MG63 (cell line): ENCODE measurements at regions not wholly inside any gene's neighbourhood (a gene's known extent, or its start where the extent isn't known, plus 50 kb on each side); places are given as distances from the start of the nearest gene placed in this dataset.
"Not testable (repeated sequence)": the region's sequence is repeated elsewhere in the genome, so short reads cannot be mapped to it uniquely, and the experiment has no call there.

Experiments used
- DNase-seq: peaks from one replicate; pipeline ENCODE4 v3.0.0-alpha.2; 2020
- H3K27me3 ChIP-seq: fragments of 250-450 bp; sonication (Bioruptor Pico); 2 replicates; pipeline ENCODE4 v1.5.1; 2020; ENCODE audit warnings: mild to moderate bottlenecking, moderate library complexity
- H3K36me3 ChIP-seq: fragments of 250-450 bp; sonication (Bioruptor Pico); 2 replicates; pipeline ENCODE4 v1.5.1; 2020; ENCODE audit warnings: mild to moderate bottlenecking, moderate library complexity
- H3K4me3 ChIP-seq: fragments of 250-450 bp; sonication (Bioruptor Pico); 2 replicates; pipeline ENCODE4 v1.5.1; 2020; ENCODE audit warnings: mild to moderate bottlenecking, moderate library complexity
- H3K9me3 ChIP-seq: fragments of 250-450 bp; sonication (Bioruptor Pico); 2 replicates; pipeline ENCODE4 v1.5.1; 2020; ENCODE audit warnings: mild to moderate bottlenecking, moderate library complexity

GRCh38 chr4:84146300-84146959 lies 352.7 kb downstream of the NKX6-1 start:
- H3K36me3 ChIP-seq: no peaks in the 10 kb centered on the region
- no peak for DNase-seq
- no peaks in the 10 kb centered on the region for H3K9me3 ChIP-seq
- H3K27me3 ChIP-seq: no peaks in the 10 kb centered on the region
- no peak overlapping the region for H3K4me3 ChIP-seq

- DNase-seq: no peak
- no peaks in the 10 kb centered on the region for H3K36me3 ChIP-seq
- no peaks in the 10 kb centered on the region for H3K27me3 ChIP-seq
- H3K4me3 ChIP-seq: no peak overlapping the region
- H3K9me3 ChIP-seq: no peaks in the 10 kb centered on the region
Observed at GRCh38 chr4:84145176-84145575, 353.9 kb downstream of the NKX6-1 start.

GRCh38 chr4:84126911-84127310 lies 372.2 kb downstream of the NKX6-1 start:
- H3K4me3 ChIP-seq, H3K9me3 ChIP-seq, H3K27me3 ChIP-seq, H3K36me3 ChIP-seq, DNase-seq: not testable (repeated sequence)

GRCh38 chr4:84126061-84126787 lies 372.9 kb downstream of the NKX6-1 start:
- no peak for DNase-seq
- Histone ChIP-seq H3K4me3 (no peak overlapping the region), H3K9me3 (no peaks in the 10 kb centered on the region), H3K27me3 (no peaks in the 10 kb centered on the region), H3K36me3 (no peaks in the 10 kb centered on the region)

GRCh38 chr4:84110040-84110439 lies 389.1 kb downstream of the NKX6-1 start:
- H3K4me3 ChIP-seq: no peak overlapping the region
- DNase-seq: no peak
- H3K9me3 ChIP-seq: no peaks in the 10 kb centered on the region
- no peaks in the 10 kb centered on the region for H3K36me3 ChIP-seq
- H3K27me3 ChIP-seq: no peaks in the 10 kb centered on the region

GRCh38 chr4:84101653-84102625 lies 397.2 kb downstream of the NKX6-1 start:
- H3K9me3 ChIP-seq, H3K36me3 ChIP-seq, H3K27me3 ChIP-seq, DNase-seq, H3K4me3 ChIP-seq: not testable (repeated sequence)

GRCh38 chr4:84100071-84100470 lies 399.0 kb downstream of the NKX6-1 start:
- no peak for DNase-seq
- H3K9me3 ChIP-seq: no peaks in the 10 kb centered on the region
- H3K36me3 ChIP-seq: no peaks in the 10 kb centered on the region
- H3K4me3 ChIP-seq: no peak overlapping the region
- 0 out of 2 replicates have a peak, but pooled peaks cover 3% of the 10 kb centered on the region for H3K27me3 ChIP-seq

GRCh38 chr4:84099599-84099998 lies 399.5 kb downstream of the NKX6-1 start:
- no peak for DNase-seq
- no peaks in the 10 kb centered on the region for H3K9me3 ChIP-seq
- no peak overlapping the region for H3K4me3 ChIP-seq

GRCh38 chr4:84091266-84091665 lies 407.8 kb downstream of the NKX6-1 start:
- no peaks in the 10 kb centered on the region for H3K36me3 ChIP-seq
- H3K9me3 ChIP-seq: no peaks in the 10 kb centered on the region
- DNase-seq: no peak
- no peaks in the 10 kb centered on the region for H3K27me3 ChIP-seq
- no peak overlapping the region for H3K4me3 ChIP-seq

More at GRCh38 chr4:84099599-84099998, 399.5 kb downstream of the NKX6-1 start:
- H3K27me3 ChIP-seq: 0 out of 2 replicates have a peak, but pooled peaks cover 3% of the 10 kb centered on the region
- H3K36me3 ChIP-seq: no peaks in the 10 kb centered on the region

- DNase-seq: no peak
- H3K9me3 ChIP-seq: no peaks in the 10 kb centered on the region
- no peak overlapping the region for H3K4me3 ChIP-seq
- H3K27me3 ChIP-seq: no peaks in the 10 kb centered on the region
- H3K36me3 ChIP-seq: no peaks in the 10 kb centered on the region
Observed at GRCh38 chr4:84089652-84090437, 409.2 kb downstream of the NKX6-1 start.

GRCh38 chr4:84085986-84086385 lies 413.1 kb downstream of the NKX6-1 start:
- no peaks in the 10 kb centered on the region for H3K9me3 ChIP-seq

GRCh38 chr4:84070289-84070688 lies 428.8 kb downstream of the NKX6-1 start:
- no peaks in the 10 kb centered on the region for H3K36me3 ChIP-seq

More at GRCh38 chr4:84085986-84086385, 413.1 kb downstream of the NKX6-1 start:
- no peaks in the 10 kb centered on the region for H3K27me3 ChIP-seq
- no peak overlapping the region for H3K4me3 ChIP-seq
- no peaks in the 10 kb centered on the region for H3K36me3 ChIP-seq
- no peak for DNase-seq

GRCh38 chr4:84063619-84064018 lies 435.5 kb downstream of the NKX6-1 start:
- Histone ChIP-seq H3K4me3 (no peak overlapping the region), H3K36me3 (no peaks in the 10 kb centered on the region), H3K9me3 (no peaks in the 10 kb centered on the region), H3K27me3 (no peaks in the 10 kb centered on the region)
- no peak for DNase-seq

More at GRCh38 chr4:84070289-84070688, 428.8 kb downstream of the NKX6-1 start:
- 0 out of 2 replicates have a peak, but pooled peaks cover 2% of the 10 kb centered on the region for H3K27me3 ChIP-seq
- no peak overlapping the region for H3K4me3 ChIP-seq
- no peaks in the 10 kb centered on the region for H3K9me3 ChIP-seq
- no peak for DNase-seq

GRCh38 chr4:84058201-84058600 lies 440.9 kb downstream of the NKX6-1 start:
- Histone ChIP-seq H3K36me3 (no peaks in the 10 kb centered on the region), H3K4me3 (no peak overlapping the region)
- DNase-seq: no peak

GRCh38 chr4:84051639-84052038 lies 447.5 kb downstream of the NKX6-1 start:
- Histone ChIP-seq H3K4me3 (no peak overlapping the region), H3K9me3 (no peaks in the 10 kb centered on the region), H3K27me3 (no peaks in the 10 kb centered on the region), H3K36me3 (no peaks in the 10 kb centered on the region)
- DNase-seq: no peak

More at GRCh38 chr4:84058201-84058600, 440.9 kb downstream of the NKX6-1 start:
- H3K27me3 ChIP-seq: no peaks in the 10 kb centered on the region
- H3K9me3 ChIP-seq: no peaks in the 10 kb centered on the region

- H3K9me3 ChIP-seq: no peaks in the 10 kb centered on the region
- no peak overlapping the region for H3K4me3 ChIP-seq
- H3K27me3 ChIP-seq: no peaks in the 10 kb centered on the region
- no peaks in the 10 kb centered on the region for H3K36me3 ChIP-seq
- no peak for DNase-seq
Observed at GRCh38 chr4:84051089-84051488, 448.0 kb downstream of the NKX6-1 start.
